ENCODE measurements at regions not wholly inside any gene's neighbourhood (a gene's known extent, or its start where the extent isn't known, plus 50 kb on each side); places are given as distances from the start of the nearest gene placed in this dataset.
"Not testable (repeated sequence)": the region's sequence is repeated elsewhere in the genome, so short reads cannot be mapped to it uniquely, and the experiment has no call there.

GRCh38 chr19:28618504-28618903 is 594.4 kb downstream of the UQCRFS1 start:
- Histone ChIP-seq H3K4me1 (no peaks in the 10 kb centered on the region), H3K36me3 (no peaks in the 10 kb centered on the region), H3K27ac (no peak overlapping the region), H3K9me3 (peaks cover 0 to 8% of the 10 kb centered on the region in 2 donors), H3K4me3 (no peak overlapping the region), H3K27me3 (no peaks in the 10 kb centered on the region)
- TF ChIP-seq CTCF (IDR thresholded peaks at IDR 0.05): no peak
- DNase-seq (ENCODE audit: low spot score in 2 of 2): no peak
- intact Hi-C loops (cut with DNase I): no loop called here

- intact Hi-C loops (cut with DNase I): no loop called here
- Histone ChIP-seq H3K36me3 (no peaks in the 10 kb centered on the region), H3K27ac (no peak overlapping the region), H3K27me3 (no peaks in the 10 kb centered on the region), H3K9me3 (peaks cover 0 to 17% of the 10 kb centered on the region in 2 donors), H3K4me1 (no peaks in the 10 kb centered on the region), H3K4me3 (no peak overlapping the region)
- DNase-seq (ENCODE audit: low spot score in 2 of 2): no peak
- no peak for TF ChIP-seq CTCF (IDR thresholded peaks at IDR 0.05)
Observed at GRCh38 chr19:28615966-28616365, 597.0 kb downstream of the UQCRFS1 start.

- no peaks in the 10 kb centered on the region for H3K27me3 ChIP-seq
- H3K9me3 ChIP-seq: peaks cover 0 to 17% of the 10 kb centered on the region in 2 donors
- no peak for TF ChIP-seq CTCF (IDR thresholded peaks at IDR 0.05)
- H3K4me1 ChIP-seq: no peaks in the 10 kb centered on the region
- H3K36me3 ChIP-seq: no peaks in the 10 kb centered on the region
- intact Hi-C loops (cut with DNase I): no loop called here
- no peak for DNase-seq (ENCODE audit: low spot score in 2 of 2)
- H3K4me3 ChIP-seq: no peak overlapping the region
- H3K27ac ChIP-seq: no peak overlapping the region
Observed at GRCh38 chr19:28615546-28615916, 597.4 kb downstream of the UQCRFS1 start.

GRCh38 chr19:28614634-28615545 is 598.1 kb downstream of the UQCRFS1 start:
- TF ChIP-seq CTCF (IDR thresholded peaks at IDR 0.05): no peak
- intact Hi-C loops (cut with DNase I): no loop called here
- no peak overlapping the region for H3K4me3 ChIP-seq
- H3K4me1 ChIP-seq: no peaks in the 10 kb centered on the region
- no peaks in the 10 kb centered on the region for H3K27me3 ChIP-seq
- no peaks in the 10 kb centered on the region for H3K36me3 ChIP-seq
- DNase-seq (ENCODE audit: low spot score in 2 of 2): no peak
- peaks cover 0 to 17% of the 10 kb centered on the region in 2 donors for H3K9me3 ChIP-seq
- no peak overlapping the region for H3K27ac ChIP-seq

GRCh38 chr19:28612275-28612769 is 600.6 kb downstream of the UQCRFS1 start:
- TF ChIP-seq CTCF (IDR thresholded peaks at IDR 0.05): no peak
- intact Hi-C loops (cut with DNase I): no loop called here
- Histone ChIP-seq H3K4me1 (no peaks in the 10 kb centered on the region), H3K36me3 (no peaks in the 10 kb centered on the region), H3K27me3 (no peaks in the 10 kb centered on the region), H3K4me3 (no peak overlapping the region), H3K9me3 (peaks cover 0 to 17% of the 10 kb centered on the region in 2 donors), H3K27ac (no peak overlapping the region)
- DNase-seq (ENCODE audit: low spot score in 2 of 2): no peak

- H3K4me3 ChIP-seq; H3K27ac ChIP-seq; H3K27me3 ChIP-seq; H3K4me1 ChIP-seq; H3K36me3 ChIP-seq; intact Hi-C loops (cut with DNase I); DNase-seq (ENCODE audit: low spot score in 2 of 2): not testable (repeated sequence)
- peaks cover 0 to 17% of the 10 kb centered on the region in 2 donors for H3K9me3 ChIP-seq
Observed at GRCh38 chr19:28611227-28611914, 601.6 kb downstream of the UQCRFS1 start.
